Activated effector memory CD4-positive, alpha-beta T cell treated with Interleukin-2 at 50 U/mL for 16 hours (primary cell): ENCODE measurements at regions not wholly inside any gene's neighbourhood (a gene's known extent, or its start where the extent isn't known, plus 50 kb on each side); places are given as distances from the start of the nearest gene placed in this dataset.

Experiments
- DNase-seq: peaks from one replicate; pipeline ENCODE4 v3.0.0-alpha.2; 2020

DNA sequence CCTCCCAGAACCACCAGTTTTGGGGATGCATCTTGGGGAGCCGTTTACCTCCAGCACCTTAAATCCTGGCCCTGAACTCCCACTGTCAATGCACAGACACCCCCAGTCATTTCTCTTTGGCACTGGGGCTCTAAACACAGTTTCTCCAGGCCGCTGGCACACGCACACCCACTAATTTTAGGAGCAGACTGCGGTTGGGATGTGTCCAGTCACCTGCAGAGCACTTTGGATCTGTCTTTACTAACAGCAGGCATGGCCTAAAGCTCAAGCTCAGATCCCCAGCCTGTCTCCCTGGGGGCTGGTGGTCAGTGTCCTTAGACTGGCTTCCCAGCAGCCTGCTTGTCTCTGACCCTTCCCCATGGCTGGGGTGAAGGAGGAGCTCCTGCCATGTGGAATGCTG lies 49.9 kb downstream of the SYNE3 start:
- no peak for DNase-seq

DNA sequence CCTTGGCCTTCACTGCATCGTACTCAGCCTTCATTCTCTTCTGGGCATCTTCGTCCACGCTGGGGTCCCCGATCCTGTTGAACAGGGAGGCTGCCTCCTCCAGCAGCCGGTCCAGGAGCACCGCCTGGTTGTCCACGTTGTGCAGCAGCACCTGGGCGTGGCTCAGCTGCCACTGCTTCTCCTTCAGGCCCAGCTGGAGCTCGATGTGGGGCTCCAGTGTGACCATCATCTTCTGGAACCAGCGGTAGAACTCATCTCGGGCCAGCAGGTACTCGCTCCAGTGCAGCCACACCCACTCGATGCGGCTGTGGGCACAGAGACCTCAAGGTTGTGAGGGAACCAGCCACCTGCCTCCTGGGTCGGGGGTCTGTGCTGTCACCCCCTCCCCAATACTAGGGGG lies 50.5 kb downstream of the SYNE3 start:
- DNase-seq: no peak

DNA sequence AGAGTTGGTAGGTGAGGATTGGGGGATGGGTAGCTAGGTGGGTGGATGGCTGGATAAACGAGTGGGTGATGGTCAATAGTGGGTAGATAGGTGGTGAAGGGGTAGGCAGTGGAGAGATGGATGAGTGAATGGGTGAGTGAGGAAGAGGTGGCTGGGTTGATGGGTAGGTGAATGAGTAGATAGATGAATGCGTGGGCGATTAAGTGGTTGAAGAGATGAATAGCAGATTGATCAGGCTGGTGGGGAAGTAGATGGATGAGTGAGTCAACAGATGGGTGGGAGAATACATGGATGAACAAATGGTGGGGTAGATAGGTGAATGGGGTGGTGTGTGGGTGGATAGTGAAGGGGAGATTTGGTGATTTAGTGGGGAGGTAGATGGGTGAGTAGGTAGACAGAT lies 51.1 kb downstream of the SYNE3 start:
- DNase-seq: no peak

DNA sequence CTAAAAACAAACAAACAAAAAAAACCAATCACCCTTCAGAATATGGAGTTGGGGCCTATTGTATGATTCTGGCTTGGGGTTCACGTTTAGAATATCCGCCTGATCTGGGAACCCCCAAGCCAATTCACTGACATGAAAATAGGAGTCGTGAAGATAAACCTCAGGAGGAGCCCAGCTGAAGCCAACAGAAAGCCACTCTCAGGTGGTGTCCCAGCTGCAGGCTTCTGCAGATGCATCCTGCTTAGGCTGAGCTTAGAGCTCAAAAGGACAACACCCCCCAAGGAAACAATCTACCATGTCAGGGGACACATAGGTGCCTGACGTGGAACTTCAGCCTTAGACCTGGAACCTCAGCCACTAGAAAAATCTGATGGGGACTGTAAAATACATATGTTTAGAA lies 51.9 kb downstream of the SYNE3 start:
- DNase-seq: no peak

DNA sequence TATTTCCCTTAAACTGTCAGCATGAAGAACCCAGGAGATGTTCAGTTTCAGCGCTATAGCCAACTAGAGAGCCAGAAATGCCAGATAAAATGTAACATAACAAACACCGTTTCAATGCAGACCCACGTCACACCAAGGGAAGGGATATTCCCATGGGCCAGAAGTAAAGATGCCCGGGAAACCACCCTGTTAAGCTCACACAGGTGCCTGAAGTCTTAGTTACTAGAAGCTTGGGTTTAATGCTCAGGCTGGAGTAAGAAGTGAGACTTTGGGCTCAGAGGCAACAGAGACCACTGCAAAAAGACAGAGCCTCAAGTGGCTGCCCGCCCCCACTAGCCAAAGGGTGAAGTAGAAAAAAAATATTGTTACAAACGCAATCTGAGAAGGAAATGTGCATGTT lies 52.3 kb downstream of the SYNE3 start:
- no peak for DNase-seq

DNA sequence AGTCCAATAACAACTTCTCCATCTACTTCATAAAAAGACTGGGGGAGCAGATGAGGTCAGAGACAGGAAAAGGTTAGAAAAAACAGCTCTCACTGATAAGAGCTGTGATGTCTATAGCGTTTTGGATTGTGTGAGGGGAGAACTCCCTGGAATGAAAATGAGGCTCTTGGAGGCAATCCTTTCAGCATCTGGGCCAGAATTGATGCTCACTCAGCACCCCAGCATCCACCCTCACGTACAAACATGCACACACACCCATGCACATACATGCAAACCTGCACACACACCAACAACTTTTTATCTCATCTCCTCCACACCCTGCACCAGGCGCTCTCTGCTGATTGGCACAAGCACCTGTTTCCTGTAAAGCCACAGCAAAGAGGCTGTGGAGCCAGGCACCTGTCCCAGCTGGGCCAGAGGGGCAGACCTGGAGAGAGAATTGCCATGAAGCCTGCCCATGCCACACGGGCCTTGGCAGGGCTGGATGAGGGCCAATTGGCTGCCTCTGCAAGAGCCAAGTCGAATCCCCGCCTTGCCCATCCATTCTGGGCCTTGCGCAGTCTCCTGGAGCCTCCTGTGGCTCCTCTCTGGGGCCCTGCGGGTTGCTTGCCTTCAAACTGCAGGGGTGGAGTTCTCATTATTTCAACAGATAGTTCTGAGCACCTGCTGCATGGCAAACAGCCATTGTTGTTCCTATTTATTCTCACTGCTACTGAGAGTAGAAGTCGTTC lies 53.1 kb downstream of the SYNE3 start:
- peak; percentile 35 for DNase-seq

DNA sequence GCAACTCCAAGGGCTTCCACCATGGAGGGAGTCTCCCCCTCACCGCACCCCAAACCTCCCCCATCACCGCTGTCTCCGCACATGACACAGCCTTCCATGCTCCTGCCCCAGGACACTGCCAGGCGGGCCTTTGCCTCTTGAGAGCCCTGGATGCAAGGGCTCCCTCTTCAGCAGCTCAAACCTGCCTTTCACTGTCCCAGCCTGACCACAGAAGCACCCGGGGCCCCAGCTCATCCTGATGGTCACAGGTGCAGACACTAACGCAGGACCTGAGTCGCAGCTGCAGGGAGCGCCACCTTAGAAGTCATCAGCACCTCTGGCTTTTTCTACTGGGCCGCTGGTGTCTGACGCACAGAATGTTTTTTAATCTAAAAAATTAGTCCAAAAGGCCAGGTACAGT lies 54.0 kb downstream of the SYNE3 start:
- no peak for DNase-seq

DNA sequence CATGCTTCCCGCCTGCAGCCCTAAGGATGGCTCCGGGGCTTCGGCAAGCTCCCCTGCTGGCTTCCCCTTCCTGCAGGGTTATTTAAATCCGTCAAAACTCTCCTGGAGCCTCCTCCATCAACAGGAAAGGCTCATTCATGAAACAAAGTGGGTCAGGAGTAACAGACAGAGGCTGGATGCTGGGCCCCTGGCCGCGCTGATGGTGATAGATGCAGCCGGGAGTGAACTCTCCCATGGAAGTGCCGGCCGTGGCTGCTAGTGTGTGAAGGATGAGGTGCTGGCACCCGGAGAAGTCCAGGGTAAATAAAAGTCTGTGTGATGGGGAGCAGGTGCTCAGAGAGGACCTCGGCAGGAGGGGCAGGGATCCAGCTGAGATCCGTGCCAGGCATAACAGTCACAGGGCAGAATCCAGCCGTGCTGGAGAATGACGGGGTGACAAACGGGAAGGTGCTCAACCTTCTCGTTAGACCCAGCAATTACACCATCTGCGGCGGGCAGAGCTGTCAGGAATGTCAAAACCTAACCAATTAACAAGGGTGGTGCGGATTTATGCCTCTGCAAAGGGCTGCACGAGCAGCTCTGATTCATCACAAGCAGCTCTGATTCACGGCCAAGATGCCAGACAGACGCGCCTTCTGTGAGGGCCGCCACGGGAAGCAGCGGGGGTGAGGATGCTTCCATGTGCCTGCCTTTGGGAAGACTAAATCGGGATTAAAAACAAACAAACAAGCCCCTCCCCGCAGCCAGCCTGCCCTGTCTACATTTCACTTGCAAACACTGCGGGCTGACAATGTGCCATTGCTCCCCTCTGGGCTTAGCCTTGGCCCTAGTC lies 55.6 kb downstream of the SYNE3 start:
- DNase-seq: no peak

DNA sequence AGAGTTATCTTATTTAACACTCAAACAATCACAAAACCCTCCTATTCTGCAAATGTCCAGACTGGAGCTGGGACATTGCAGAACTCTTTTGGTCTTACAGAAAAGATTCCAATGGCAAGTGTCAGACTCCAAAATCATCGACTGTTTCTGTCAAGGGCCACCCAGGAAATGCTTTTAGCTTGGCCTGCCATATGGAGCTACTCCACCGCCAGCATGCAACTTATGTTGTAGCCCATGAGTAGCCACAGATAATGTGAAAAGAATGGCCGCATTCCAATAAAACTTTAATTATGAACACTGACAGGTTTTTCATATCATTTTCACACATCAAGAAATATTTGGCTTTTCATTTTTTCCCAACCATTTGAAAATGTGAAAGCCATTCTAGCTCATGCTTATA lies 57.5 kb downstream of the SYNE3 start:
- no peak for DNase-seq

DNA sequence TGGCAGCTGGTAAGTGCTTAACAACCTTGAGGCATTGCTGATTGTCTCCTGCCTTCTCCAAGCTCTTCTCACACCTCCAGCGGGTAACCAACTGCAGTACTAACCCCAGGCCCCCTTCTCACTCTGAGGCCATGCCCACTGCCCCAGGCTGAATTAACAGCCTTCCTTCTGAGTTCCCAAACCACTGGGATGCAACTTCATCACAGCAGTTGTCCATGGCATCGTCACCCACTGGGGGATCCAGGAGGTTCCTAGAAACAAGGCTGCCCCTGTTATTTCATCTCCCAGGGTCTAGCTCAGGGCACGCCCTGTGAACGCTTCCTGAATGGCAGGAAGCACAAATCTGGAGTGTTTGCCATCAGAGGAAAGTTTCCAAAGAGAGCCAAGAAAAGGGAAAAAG lies 58.0 kb downstream of the SYNE3 start:
- no peak for DNase-seq

DNA sequence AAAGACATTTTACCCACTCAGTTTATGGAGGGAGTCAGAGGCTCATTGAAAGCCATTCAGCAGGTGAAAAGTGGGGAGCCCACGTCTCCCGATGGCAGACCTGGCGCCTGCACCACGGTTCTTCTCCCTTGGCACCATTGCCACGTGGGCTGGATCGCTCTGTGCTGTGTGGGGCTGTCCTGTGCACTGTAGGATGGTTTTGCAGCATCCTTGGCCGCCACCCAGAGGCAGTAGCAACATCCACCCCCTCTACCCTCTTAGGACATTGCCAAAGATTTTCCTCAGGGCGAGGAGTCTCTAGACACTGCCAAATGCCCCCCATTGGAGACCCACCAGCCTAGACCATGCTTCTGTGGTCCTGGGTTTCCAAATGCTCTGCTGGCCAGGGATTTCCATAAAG lies 60.2 kb downstream of the SYNE3 start:
- DNase-seq: no peak

DNA sequence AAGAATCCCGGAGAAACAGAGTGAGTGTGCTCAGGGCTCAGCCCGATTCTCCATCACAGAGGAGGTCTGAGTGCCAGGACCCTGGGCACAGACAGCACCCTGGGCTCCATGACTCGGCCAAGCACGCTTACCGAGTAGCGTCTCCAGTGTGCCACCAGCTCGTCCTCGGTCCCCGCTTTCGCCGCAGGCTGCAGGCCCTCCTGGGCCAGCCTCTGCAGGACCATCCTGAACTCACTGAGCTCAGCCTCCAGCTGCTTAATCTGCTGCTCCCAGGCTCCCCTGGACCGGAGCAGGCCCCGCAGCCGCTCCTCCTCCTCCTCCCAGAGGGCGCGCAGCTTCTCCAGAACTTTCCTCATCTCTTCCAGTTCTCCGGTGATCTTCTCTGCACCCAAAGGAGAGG lies 61.2 kb downstream of the SYNE3 start:
- DNase-seq: no peak

DNA sequence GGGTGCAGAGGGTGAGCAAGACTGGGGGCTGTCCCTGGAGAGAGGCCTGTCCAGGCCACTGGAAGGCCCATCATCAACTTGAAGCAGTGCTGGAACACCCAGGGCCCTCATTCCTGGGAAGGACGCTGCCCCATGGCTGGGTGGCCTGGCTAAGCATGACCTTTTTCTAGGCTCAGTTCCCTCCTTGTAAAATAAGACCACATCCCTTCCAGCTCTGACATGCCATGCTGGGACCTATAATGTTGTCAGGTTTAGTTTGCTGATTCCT lies 62.8 kb downstream of the SYNE3 start:
- DNase-seq: no peak

DNA sequence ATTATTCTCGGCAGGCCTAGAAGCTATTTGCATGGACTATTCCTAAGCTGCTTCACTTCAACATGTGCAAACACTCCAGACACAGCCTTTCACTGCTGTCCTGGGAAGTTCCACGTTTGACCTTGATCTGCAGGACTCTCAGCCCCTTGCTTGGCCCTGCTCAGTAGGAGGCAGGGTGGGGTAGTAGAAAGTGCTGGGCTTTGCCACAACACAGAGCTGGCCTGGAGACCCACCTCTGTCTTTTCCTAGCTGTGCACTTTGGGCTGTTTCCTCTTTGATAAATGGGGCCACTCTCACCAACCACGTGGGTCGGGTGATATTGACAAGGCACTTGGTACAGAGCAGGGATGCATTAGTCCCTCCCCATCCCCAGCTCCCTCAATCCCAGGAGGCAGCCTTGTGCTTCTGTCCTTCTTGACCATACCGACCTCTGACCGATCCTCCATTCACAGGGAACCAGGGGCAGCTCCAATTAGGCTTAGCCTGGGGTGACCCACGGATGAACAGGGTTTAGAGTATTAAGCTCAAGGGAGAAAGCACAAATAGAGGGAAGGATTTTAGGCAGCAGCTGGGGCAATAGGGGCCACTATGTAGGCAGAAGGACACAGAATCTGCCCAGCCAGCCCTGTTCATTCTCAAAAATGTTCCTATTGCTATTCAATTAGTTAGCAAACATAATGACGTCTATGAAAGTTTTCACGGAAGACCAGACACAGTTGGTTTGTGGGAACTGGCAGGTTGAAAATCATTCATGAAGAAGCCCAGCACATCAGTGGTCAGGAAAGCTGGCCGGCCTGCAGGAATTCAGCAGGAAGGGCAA lies 63.3 kb downstream of the SYNE3 start:
- DNase-seq: no peak

DNA sequence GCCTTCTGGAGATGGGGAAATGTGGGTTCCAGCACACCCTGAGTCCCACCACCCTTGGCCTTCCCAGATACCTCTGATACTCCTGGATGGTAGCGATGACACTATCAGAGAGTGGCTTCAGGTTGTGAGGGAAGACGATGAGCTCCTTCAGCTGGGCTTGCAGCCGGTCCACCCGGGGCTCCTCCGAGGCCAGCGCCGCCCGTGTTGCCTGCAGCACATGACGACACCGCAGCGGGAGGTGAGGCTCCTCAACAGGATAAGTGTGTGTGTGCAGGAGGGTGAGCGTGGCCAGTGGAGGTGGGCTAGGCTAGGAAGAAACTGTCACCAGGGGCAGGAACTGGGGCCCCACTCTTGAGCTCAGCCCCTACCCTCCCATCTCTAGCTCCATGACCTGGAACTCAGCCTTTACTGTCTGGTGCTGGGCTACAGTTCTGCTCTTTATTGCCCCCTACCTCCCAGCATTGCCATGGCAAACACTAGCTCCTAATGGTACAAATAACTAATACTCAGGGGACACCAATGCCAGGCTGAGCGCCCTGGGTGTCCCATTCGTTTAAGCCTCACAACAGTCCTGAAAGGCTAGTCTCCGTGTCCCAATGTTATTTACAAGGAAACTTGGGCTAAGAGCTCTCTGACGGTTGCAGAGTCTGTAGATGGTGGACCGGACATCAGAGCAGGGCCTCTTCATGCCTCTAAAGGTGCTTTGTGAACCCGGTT lies 64.1 kb downstream of the SYNE3 start:
- no peak for DNase-seq

DNA sequence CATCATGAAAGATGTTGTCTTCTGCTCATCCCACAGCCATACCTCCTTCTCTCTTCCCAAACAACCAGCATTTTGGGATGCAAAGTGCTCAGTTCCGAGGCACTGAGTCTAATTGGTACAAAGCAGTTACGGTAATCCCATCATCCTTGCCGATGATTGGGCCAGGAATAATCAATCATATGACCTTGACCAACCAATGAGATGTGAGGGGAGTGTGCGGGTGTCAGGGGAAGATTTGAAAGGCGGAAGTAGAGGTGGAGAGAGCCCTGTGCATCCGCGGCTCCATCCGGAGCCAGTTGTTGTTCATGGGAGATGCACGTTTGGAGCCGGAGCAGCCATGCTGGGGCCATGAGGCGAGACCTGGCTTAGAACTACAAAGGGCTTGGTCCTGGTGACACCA lies 67.3 kb downstream of the SYNE3 start:
- no peak for DNase-seq

DNA sequence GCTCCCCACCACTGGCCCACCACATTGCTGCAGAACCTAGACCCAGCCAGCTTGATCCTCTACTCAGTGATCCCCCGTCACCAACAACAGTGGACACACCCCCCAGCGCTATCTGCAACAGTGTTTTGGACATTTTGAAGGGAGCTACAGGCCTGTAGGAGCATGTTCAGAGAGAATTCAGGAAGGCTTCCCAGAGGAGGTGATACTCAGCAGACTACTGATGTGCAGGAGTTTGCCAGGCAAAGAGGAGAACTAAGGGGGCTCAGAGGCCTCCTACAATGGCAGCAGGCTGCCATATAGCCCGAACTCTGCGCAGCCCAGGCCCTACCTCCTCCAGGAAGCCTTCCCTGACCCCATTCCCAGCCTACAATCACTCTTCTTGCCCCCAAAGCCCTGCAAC lies 70.0 kb downstream of the SYNE3 start:
- no peak for DNase-seq

DNA sequence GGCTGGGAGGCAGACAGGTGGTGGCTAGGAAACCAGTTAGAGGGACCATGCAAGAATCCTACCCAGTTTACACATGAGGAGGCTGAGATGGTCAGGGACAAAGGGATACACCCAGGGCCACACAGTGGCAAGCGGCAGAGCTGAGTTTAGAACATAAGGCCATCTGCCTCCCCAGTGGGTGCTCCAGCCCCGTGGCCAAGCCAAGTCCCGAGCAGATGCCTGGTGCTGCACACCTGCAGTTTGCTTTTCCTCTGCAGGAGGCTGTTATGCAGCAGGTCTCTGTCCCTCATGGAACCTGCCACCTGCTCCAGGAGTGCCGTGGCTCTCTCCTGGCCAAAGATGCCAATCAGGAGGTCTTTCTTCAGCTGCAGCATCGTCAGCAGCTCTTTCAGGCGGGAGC lies 70.8 kb downstream of the SYNE3 start:
- no peak for DNase-seq

DNA sequence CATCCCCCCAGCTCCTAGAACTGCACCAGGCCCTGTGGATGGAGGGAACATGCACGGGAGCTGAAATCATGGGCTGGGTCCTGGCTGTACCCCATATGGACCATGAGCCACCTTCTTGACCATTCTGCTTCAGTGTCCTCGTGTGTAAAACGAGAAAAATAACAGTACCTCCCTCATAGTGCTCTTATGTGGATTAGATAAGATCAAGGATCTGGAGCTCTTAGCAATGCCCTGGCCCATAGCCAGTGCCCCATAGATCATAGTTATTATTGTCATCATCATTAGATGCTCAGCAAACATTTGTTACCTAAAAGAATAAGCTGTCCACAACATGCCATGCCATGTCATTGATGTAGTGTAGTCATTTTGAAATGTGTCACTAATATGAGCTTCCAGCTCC lies 71.3 kb downstream of the SYNE3 start:
- no peak for DNase-seq

DNA sequence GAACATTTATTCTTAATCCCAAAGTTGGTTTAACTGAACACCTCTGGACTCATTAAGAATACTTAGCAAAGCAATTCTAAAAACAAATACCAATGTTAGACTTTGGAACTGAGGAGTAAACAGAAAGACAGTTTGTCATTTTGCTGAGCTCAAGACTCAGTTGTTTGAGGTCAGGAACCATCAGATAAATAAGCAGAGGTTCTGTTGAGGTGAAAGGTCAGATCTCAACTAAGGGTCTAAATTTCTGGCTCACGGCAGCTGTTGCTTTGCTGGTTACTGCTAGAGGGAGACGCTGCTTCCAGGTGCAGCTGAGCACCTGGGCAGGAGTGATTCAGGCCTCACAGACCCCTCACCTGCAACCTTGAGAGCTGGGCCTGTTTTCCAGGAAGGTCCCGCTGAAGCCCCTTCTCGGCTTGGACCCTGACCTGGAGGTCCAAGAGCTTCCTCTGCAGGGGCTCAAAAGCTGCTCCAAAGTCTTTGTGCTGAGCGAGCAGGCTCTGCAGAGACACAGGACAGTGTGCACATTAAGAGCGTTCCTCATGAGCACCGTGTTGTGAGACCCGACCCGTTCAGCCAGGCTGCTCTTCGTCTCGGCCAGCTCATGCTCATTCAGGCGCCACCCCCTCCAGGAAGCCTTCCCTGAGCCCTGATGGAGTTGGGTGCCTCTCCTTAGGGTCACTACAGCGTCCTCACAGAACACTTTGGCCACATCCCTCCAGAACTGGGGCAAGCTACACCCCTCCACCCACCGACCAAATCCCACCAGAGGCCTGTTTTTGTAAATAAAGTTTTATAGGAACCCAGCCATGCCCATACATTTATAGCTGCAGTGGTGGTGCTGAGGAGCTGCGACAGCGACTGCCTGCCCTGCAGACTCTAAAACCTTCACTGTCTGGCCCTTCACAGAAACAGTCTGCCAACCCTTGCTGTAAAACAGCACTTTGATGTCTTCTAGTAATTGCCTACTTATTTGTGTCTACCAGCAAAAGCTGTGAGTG lies 72.0 kb downstream of the SYNE3 start:
- no peak for DNase-seq

DNA sequence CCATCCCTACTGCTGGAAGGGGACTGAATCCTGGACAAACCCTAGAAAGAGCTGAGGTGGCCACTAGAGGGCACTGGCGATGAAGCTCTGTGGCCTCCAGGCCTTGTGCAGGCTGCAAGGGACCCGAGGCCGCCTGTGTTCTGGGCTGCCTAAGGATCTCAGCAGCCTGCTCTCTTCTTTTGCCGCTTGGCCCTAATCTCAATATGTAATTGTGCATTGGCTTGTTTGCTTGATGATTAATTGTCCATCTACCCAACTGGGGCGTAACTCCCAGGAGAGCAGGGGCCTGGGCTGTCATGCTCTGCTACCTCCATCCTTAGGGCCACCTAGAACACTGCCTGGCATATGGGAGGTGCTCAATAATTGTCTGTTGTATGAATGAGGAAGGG lies 73.8 kb downstream of the SYNE3 start:
- peak; percentile 56 for DNase-seq

DNA sequence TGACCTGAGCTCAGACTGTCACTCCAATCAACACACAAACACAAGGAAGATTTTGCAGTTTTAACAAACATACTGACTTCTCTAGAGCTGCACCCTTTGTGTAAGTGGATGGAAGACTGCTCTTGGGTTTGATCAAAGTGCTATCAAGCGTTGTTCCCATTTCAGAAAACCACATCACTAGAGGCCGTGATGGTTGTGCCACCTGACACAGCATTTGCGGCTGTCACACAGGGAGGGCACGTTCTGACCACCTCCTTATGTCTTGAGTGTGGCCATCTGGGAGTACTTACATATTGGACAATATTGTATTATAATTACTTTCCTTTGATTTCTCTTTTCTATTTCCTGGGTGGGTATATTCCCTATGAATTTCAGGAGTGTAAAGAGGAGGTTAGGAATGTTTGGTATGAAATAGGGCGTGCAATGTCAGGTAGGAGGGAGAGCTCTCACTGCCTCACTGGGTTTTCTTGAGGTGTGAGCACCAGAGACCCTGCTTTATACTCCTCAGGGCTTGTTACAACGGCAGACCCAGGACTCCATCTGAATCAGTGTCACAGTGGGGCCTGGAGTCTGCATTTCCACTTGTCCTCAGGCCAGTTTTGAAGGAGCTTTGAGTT lies 74.3 kb downstream of the SYNE3 start:
- no peak for DNase-seq
